ENCODE measurements at regions not wholly inside any gene's neighbourhood (a gene's known extent, or its start where the extent isn't known, plus 50 kb on each side); places are given as distances from the start of the nearest gene placed in this dataset.

DNA sequence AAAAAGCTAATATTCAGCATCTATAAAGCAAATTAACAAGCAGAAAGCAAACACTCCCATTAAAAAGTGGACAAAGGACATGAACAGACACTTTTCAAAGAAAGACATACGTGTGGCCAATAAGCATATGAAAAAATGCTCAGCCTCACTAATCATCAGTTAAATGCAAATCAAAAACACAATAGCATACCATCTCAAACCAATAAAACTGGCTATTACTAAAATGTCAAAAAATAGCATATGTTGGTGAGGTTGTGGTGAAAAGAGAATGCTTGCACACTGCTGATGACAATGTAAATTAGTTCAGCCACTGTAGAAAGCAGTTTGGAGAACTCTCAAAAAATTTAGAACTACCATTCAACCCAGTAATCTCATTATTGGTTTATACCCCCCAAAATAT is 284.6 kb upstream of the KCND2 start:
- H3K79me2 ChIP-seq (ENCODE audit: control insufficient read depth, insufficient read depth, low read length), result no peaks in the 10 kb centered on the region
- FAIRE-seq (no peak), DNase-seq (ENCODE audit: low read depth, low spot score) (no peak)
- no peaks in the 10 kb centered on the region for H3K9me1 ChIP-seq (ENCODE audit: control insufficient read depth, extremely low read depth, insufficient read depth, low read length)
- no peak overlapping the region for H3K9ac ChIP-seq (ENCODE audit: control insufficient read depth, extremely low read depth, insufficient read depth, low read length)
- dilution Hi-C loops (cut with MboI; ENCODE audit: extremely low pct_ligation_motif_present, low sequenced_read_pairs), result no loop called here
- H3K36me3 ChIP-seq (ENCODE audit: control insufficient read depth in 2 of 2, extremely low read depth in 1 of 2, insufficient read depth in 2 of 2, low read length in 2 of 2), result no peaks in the 10 kb centered on the region
- no peak overlapping the region for H3K4me3 ChIP-seq (ENCODE audit: control insufficient read depth in 2 of 3, extremely low read depth in 1 of 3, insufficient read depth in 2 of 3, low read depth in 1 of 3, low read length in 3 of 3)
- no peaks in the 10 kb centered on the region for H3K27me3 ChIP-seq (ENCODE audit: control insufficient read depth, extremely low read depth, insufficient read depth, low read length)
- H2AFZ ChIP-seq (ENCODE audit: control insufficient read depth, low read length), result no peak overlapping the region
- no peak overlapping the region for H3K27ac ChIP-seq (ENCODE audit: control insufficient read depth, insufficient read depth, low read length)
- H3K4me2 ChIP-seq (ENCODE audit: control insufficient read depth, extremely low read depth, insufficient read depth, low read depth, low read length), result no peak overlapping the region
- no peak for TF ChIP-seq EZH2 (IDR thresholded peaks at IDR 0.05; ENCODE audit: low read length)
- TF ChIP-seq, protein P1, sequence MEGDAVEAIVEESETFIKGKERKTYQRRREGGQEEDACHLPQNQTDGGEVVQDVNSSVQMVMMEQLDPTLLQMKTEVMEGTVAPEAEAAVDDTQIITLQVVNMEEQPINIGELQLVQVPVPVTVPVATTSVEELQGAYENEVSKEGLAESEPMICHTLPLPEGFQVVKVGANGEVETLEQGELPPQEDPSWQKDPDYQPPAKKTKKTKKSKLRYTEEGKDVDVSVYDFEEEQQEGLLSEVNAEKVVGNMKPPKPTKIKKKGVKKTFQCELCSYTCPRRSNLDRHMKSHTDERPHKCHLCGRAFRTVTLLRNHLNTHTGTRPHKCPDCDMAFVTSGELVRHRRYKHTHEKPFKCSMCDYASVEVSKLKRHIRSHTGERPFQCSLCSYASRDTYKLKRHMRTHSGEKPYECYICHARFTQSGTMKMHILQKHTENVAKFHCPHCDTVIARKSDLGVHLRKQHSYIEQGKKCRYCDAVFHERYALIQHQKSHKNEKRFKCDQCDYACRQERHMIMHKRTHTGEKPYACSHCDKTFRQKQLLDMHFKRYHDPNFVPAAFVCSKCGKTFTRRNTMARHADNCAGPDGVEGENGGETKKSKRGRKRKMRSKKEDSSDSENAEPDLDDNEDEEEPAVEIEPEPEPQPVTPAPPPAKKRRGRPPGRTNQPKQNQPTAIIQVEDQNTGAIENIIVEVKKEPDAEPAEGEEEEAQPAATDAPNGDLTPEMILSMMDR (optimal IDR thresholded peaks at IDR 0.05 in 1 of 3, IDR thresholded peaks at IDR 0.05 in 1 of 3, conservative IDR thresholded peaks at IDR 0.05 in 1 of 3; ENCODE audit: extremely low read depth in 1 of 3, insufficient read depth in 2 of 3, low read length in 3 of 3), result no peak
- no peaks in the 10 kb centered on the region for H3K9me3 ChIP-seq (ENCODE audit: control insufficient read depth, low read depth, low read length)
- H3K4me1 ChIP-seq (ENCODE audit: control insufficient read depth, extremely low read depth, insufficient read depth, low read length), result no peaks in the 10 kb centered on the region
- H4K20me1 ChIP-seq (ENCODE audit: control insufficient read depth, extremely low read depth, insufficient read depth, low read length), result no peaks in the 10 kb centered on the region

GRCh38 chr7:119994928-119995327 is 278.0 kb upstream of the KCND2 start:
- H3K79me2 ChIP-seq (ENCODE audit: control insufficient read depth, insufficient read depth, low read length), result no peaks in the 10 kb centered on the region
- H3K27ac ChIP-seq (ENCODE audit: control insufficient read depth, insufficient read depth, low read length), result no peak overlapping the region
- H2AFZ ChIP-seq (ENCODE audit: control insufficient read depth, low read length), result no peak overlapping the region
- no peaks in the 10 kb centered on the region for H3K9me3 ChIP-seq (ENCODE audit: control insufficient read depth, low read depth, low read length)
- no peak for DNase-seq (ENCODE audit: low read depth, low spot score)
- H3K9ac ChIP-seq (ENCODE audit: control insufficient read depth, extremely low read depth, insufficient read depth, low read length), result no peak overlapping the region
- no peak overlapping the region for H3K4me3 ChIP-seq (ENCODE audit: control insufficient read depth in 2 of 3, extremely low read depth in 1 of 3, insufficient read depth in 2 of 3, low read depth in 1 of 3, low read length in 3 of 3)
- H4K20me1 ChIP-seq (ENCODE audit: control insufficient read depth, extremely low read depth, insufficient read depth, low read length), result no peaks in the 10 kb centered on the region
- H3K4me2 ChIP-seq (ENCODE audit: control insufficient read depth, extremely low read depth, insufficient read depth, low read depth, low read length), result no peak overlapping the region
- no peaks in the 10 kb centered on the region for H3K27me3 ChIP-seq (ENCODE audit: control insufficient read depth, extremely low read depth, insufficient read depth, low read length)
- H3K4me1 ChIP-seq (ENCODE audit: control insufficient read depth, extremely low read depth, insufficient read depth, low read length), result no peaks in the 10 kb centered on the region
- no peak for FAIRE-seq
- no peaks in the 10 kb centered on the region for H3K9me1 ChIP-seq (ENCODE audit: control insufficient read depth, extremely low read depth, insufficient read depth, low read length)
- dilution Hi-C loops (cut with MboI; ENCODE audit: extremely low pct_ligation_motif_present, low sequenced_read_pairs), result no loop called here
- H3K36me3 ChIP-seq (ENCODE audit: control insufficient read depth in 2 of 2, extremely low read depth in 1 of 2, insufficient read depth in 2 of 2, low read length in 2 of 2), result no peaks in the 10 kb centered on the region
- no peak for TF ChIP-seq EZH2 (IDR thresholded peaks at IDR 0.05; ENCODE audit: low read length)
- TF ChIP-seq, protein P1 (optimal IDR thresholded peaks at IDR 0.05 in 1 of 3, IDR thresholded peaks at IDR 0.05 in 1 of 3, conservative IDR thresholded peaks at IDR 0.05 in 1 of 3; ENCODE audit: extremely low read depth in 1 of 3, insufficient read depth in 2 of 3, low read length in 3 of 3), result no peak

Data from keratinocyte (primary cell).